H1 (cell line): ENCODE measurements at regions not wholly inside any gene's neighbourhood (a gene's known extent, or its start where the extent isn't known, plus 50 kb on each side); places are given as distances from the start of the nearest gene placed in this dataset.

Experiments used
- CTCF ChIA-PET: fragments of 300-600 bp; sonication (Branson Sonifier 250); formaldehyde crosslinking; loops from one replicate; lab custom pipeline; 2021; ENCODE audit not compliant: partially characterized antibody; lab: Charles Lee
- POLR2A ChIA-PET: fragments of 300-600 bp; sonication (Branson Sonifier 250); formaldehyde crosslinking; loops from one replicate; lab custom pipeline; 2021; ENCODE audit warnings: inconsistent platforms; ENCODE audit not compliant: partially characterized antibody; lab: Charles Lee
- DNase-seq, 2 experiments: peaks; one replicate each; pipeline versions ENCODE4 v3.0.0 to v3.0.0-alpha.2; 2010 to 2022; ENCODE audit warnings: low spot score in 2 of 2, low read depth in 1 of 2, mixed read lengths in 1 of 2
- FAIRE-seq: peaks from 2 replicates; lab custom pipeline; 2011; peaks lifted over from hg19 to GRCh38; lab: Jason Lieb, UNC
- H2AFZ ChIP-seq: 2 replicates; pipeline ENCODE4 v1.8.1; 2012; ENCODE audit warnings: low read length, inconsistent platforms
- H2AK5ac ChIP-seq: 2 replicates; pipeline ENCODE4 v1.6.1; 2013; ENCODE audit warnings: low read depth, low read length
- H2BK120ac ChIP-seq: replicated peaks from 2 replicates; pipeline ENCODE3; 2013; ENCODE audit warnings: low read depth, low read length, inconsistent platforms
- H2BK12ac ChIP-seq: 2 replicates; pipeline ENCODE4 v1.6.1; 2013; ENCODE audit warnings: low read depth, low read length
- H2BK15ac ChIP-seq: 2 replicates; pipeline ENCODE4 v1.6.1; 2013; ENCODE audit warnings: low read length
- H2BK20ac ChIP-seq: 2 replicates; pipeline ENCODE4 v1.6.1; 2013; ENCODE audit warnings: low read length
- H2BK5ac ChIP-seq: 2 replicates; pipeline ENCODE4 v1.6.1; 2013; ENCODE audit warnings: low read depth, low read length
- H3K14ac ChIP-seq: 2 replicates; pipeline ENCODE4 v1.6.1; 2013; ENCODE audit warnings: inconsistent platforms; ENCODE audit not compliant: insufficient read length
- H3K18ac ChIP-seq: 2 replicates; pipeline ENCODE4 v1.6.1; 2013; ENCODE audit warnings: low read length; ENCODE audit errors: extremely low read depth
- H3K23ac ChIP-seq: 2 replicates; pipeline ENCODE4 v1.6.1; 2013; ENCODE audit warnings: inconsistent platforms; ENCODE audit not compliant: insufficient read length
- H3K23me2 ChIP-seq: 2 replicates; pipeline ENCODE4 v1.6.1; 2013; ENCODE audit warnings: low read depth, low read length
- H3K27ac ChIP-seq: 2 replicates; pipeline ENCODE4 v1.6.1; 2011; ENCODE audit warnings: low read depth, low read length, inconsistent platforms
- H3K27me3 ChIP-seq, 4 experiments: replicated peaks in 1 of 4; 1 replicate in 1 of 4; 2 replicates in 3 of 4; pipeline versions ENCODE4 v1.6.1 to v1.8.1; 2011 to 2013; ENCODE audit warnings: low read length in 3 of 4, mild to moderate bottlenecking in 3 of 4, inconsistent platforms in 2 of 4, mixed read lengths in 2 of 4, moderate library complexity in 1 of 4; ENCODE audit not compliant: control insufficient read depth in 3 of 4, insufficient read depth in 3 of 4; ENCODE audit errors: extremely low read depth in 1 of 4
- H3K36me3 ChIP-seq, 4 experiments: 2 replicates each; pipeline versions ENCODE4 v1.6.1 to v1.8.1; 2011 to 2013; ENCODE audit warnings: mild to moderate bottlenecking in 4 of 4, low read length in 3 of 4, moderate library complexity in 2 of 4, control low read depth in 1 of 4, inconsistent platforms in 1 of 4; ENCODE audit not compliant: insufficient read depth in 4 of 4, control insufficient read depth in 2 of 4
- H3K4ac ChIP-seq: replicated peaks from 2 replicates; pipeline ENCODE3; 2013; ENCODE audit warnings: low read length, low read depth, mixed read lengths, inconsistent platforms; ENCODE audit not compliant: insufficient read length
- H3K4me1 ChIP-seq, 4 experiments: replicated peaks in 1 of 4; 1 replicate in 1 of 4; 2 replicates in 3 of 4; pipeline versions ENCODE4 v1.6.1 to v1.8.1; 2011 to 2013; ENCODE audit warnings: low read length in 3 of 4, inconsistent platforms in 2 of 4, mixed read lengths in 1 of 4; ENCODE audit not compliant: insufficient read depth in 4 of 4, control insufficient read depth in 3 of 4
- H3K4me2 ChIP-seq, 2 experiments: 2 replicates each; pipeline versions ENCODE4 v1.6.1 to v1.8.1; 2011 to 2013; ENCODE audit warnings: low read depth in 2 of 2, low read length in 2 of 2, control low read depth in 1 of 2, inconsistent platforms in 1 of 2, mild to moderate bottlenecking in 1 of 2; ENCODE audit not compliant: insufficient read depth in 1 of 2
- H3K4me3 ChIP-seq, 4 experiments: fragments of 200-600, 300-600 bp in 1 of 4; sonication (generic), shearing (Covaris generic), sonication (Bioruptor Twin) in 1 of 4; 2 replicates each; pipeline versions ENCODE4 v1.5.1 to v1.8.1; 2011 to 2016; ENCODE audit warnings: low read length in 4 of 4, low read depth in 3 of 4, control low read depth in 2 of 4, inconsistent platforms in 2 of 4, mild to moderate bottlenecking in 2 of 4, mixed read lengths in 1 of 4, moderate library complexity in 1 of 4; ENCODE audit not compliant: insufficient read depth in 2 of 4; ENCODE audit errors: extremely low read depth in 1 of 4
- H3K56ac ChIP-seq: replicated peaks from 2 replicates; pipeline ENCODE3; 2013; ENCODE audit warnings: low read depth, mild to moderate bottlenecking, mixed read lengths, low read length, inconsistent platforms; ENCODE audit not compliant: insufficient read length
- H3K79me1 ChIP-seq: 2 replicates; pipeline ENCODE4 v1.6.1; 2013; ENCODE audit warnings: low read depth, low read length, control low read depth
- H3K79me2 ChIP-seq, 2 experiments: 2 replicates each; pipeline versions ENCODE4 v1.6.1 to v1.8.1; 2012 to 2013; ENCODE audit warnings: low read length in 2 of 2, mild to moderate bottlenecking in 2 of 2, inconsistent platforms in 1 of 2; ENCODE audit not compliant: insufficient read depth in 2 of 2, control insufficient read depth in 1 of 2
- H3K9ac ChIP-seq, 4 experiments: replicated peaks in 1 of 4; 1 replicate in 1 of 4; 2 replicates in 3 of 4; pipeline versions ENCODE4 v1.6.1 to v1.8.1; 2011 to 2013; ENCODE audit warnings: low read depth in 3 of 4, low read length in 3 of 4, control low read depth in 2 of 4, mild to moderate bottlenecking in 2 of 4, moderate library complexity in 2 of 4, inconsistent platforms in 1 of 4; ENCODE audit errors: extremely low read depth in 1 of 4
- H3K9me3 ChIP-seq, 2 experiments: 2 replicates each; pipeline versions ENCODE4 v1.6.1 to v1.8.1; 2012 to 2013; ENCODE audit warnings: mild to moderate bottlenecking in 2 of 2, moderate library complexity in 2 of 2, control low read depth in 1 of 2, inconsistent platforms in 1 of 2, low read depth in 1 of 2, low read length in 1 of 2, mixed read lengths in 1 of 2; ENCODE audit not compliant: insufficient read depth in 2 of 2
- H4K20me1 ChIP-seq, 2 experiments: replicated peaks in 1 of 2; 2 replicates each; pipeline versions ENCODE3 to v1.8.1; 2011 to 2013; ENCODE audit warnings: inconsistent platforms in 2 of 2, low read length in 2 of 2, mild to moderate bottlenecking in 1 of 2; ENCODE audit not compliant: insufficient read depth in 2 of 2, control insufficient read depth in 1 of 2
- H4K5ac ChIP-seq: 2 replicates; pipeline ENCODE4 v1.6.1; 2013; ENCODE audit warnings: low read length, low read depth, mixed read lengths, inconsistent platforms; ENCODE audit not compliant: insufficient read length
- H4K8ac ChIP-seq: 2 replicates; pipeline ENCODE4 v1.8.0; 2013; ENCODE audit warnings: mild to moderate bottlenecking, moderate library complexity, low read length, inconsistent platforms; ENCODE audit not compliant: insufficient read depth; ENCODE audit errors: extremely low read depth
- H4K91ac ChIP-seq: replicated peaks from 2 replicates; pipeline ENCODE3; 2013; ENCODE audit warnings: low read length, mixed read lengths, inconsistent platforms; ENCODE audit not compliant: insufficient read length
- BCL11A ChIP-seq, 2 experiments: IDR thresholded peaks; one replicate each; pipeline ENCODE4 v1.6.1; 2011; ENCODE audit warnings: low read depth in 2 of 2, low read length in 2 of 2, mild to moderate bottlenecking in 2 of 2
- HDAC2 ChIP-seq, 2 experiments: fragments of 300-600 bp in 1 of 2; sonication (generic) in 1 of 2; IDR thresholded peaks; 2 replicates each; pipeline ENCODE4 v1.6.1; 2011 to 2012; ENCODE audit warnings: low read depth in 2 of 2, low read length in 2 of 2, mild to moderate bottlenecking in 2 of 2, moderate library complexity in 2 of 2, borderline replicate concordance in 1 of 2, inconsistent platforms in 1 of 2
- KDM5A ChIP-seq: fragments of 200-600 bp; IDR thresholded peaks from 2 replicates; pipeline ENCODE4 v1.7.1; 2012; ENCODE audit warnings: mild to moderate bottlenecking, low read length, inconsistent platforms, mixed read lengths
- MAFK ChIP-seq: IDR thresholded peaks from 2 replicates; pipeline ENCODE4 v1.6.1; 2012; ENCODE audit warnings: low read depth, mild to moderate bottlenecking, improper control_type of control experiment, low read length
- NRF1 ChIP-seq: IDR thresholded peaks from 2 replicates; pipeline ENCODE4 v1.6.1; 2011; ENCODE audit warnings: mild to moderate bottlenecking, low read depth, low read length, improper control_type of control experiment
- POU5F1 ChIP-seq: IDR thresholded peaks from 2 replicates; pipeline ENCODE4 v1.6.1; 2011; ENCODE audit warnings: low read depth, mild to moderate bottlenecking, low read length, moderate library complexity
- SP1 ChIP-seq: IDR thresholded peaks from 2 replicates; pipeline ENCODE4 v1.6.1; 2011; ENCODE audit warnings: low read depth, low read length
- SUZ12 ChIP-seq: fragments of 200-600 bp; sonication (generic); IDR thresholded peaks from 2 replicates; pipeline ENCODE4 v1.6.1; 2012; ENCODE audit warnings: mild to moderate bottlenecking, inconsistent platforms, low read length, moderate library complexity, mixed read lengths
- WGBS, 2 experiments: shearing (Covaris generic) in 1 of 2; methylation state at CpG; one replicate each; pipeline versions ENCODE4 v1.1.6 to v1.1.7; 2013 to 2015; ENCODE audit warnings: low lambda C conversion rate in 2 of 2, mixed read lengths in 2 of 2, inconsistent platforms in 1 of 2, low coverage in 1 of 2, missing lambda C conversion rate in 1 of 2; ENCODE audit not compliant: insufficient replicate concordance in 2 of 2, insufficient coverage in 1 of 2, insufficient read length in 1 of 2; ENCODE audit errors: extremely low coverage in 1 of 2, missing lambda C conversion rate in 1 of 2; 5-methylcytosine and 5-hydroxymethylcytosine counted together

DNA sequence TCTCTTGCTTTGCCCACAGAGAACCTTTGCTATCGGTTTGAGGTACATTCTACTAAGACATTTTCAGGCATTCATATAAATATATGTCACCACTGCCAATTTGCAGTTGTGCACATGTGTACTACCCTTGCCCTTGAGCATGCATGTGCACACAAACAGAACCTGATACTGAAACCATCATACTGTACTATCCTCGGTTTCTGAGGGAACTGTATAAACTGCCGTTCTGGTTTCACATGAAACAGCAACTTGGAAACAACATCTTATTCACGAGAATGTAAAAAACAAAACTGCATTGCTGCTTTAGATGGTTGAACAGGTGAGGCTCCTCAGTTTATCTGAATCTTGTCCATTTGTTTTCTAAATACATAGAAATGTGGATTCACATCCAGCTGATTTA, 151.2 kb upstream of the TMEM170B start:
- Histone ChIP-seq H2BK20ac (no peak overlapping the region), H3K4ac (no peak overlapping the region), H2AFZ (no peak overlapping the region), H3K27ac (no peak overlapping the region), H3K4me1 (no peaks in the 10 kb centered on the region), H3K18ac (no peak overlapping the region), H3K23ac (no peak overlapping the region), H3K27me3 (no peaks in the 10 kb centered on the region), H4K91ac (no peak overlapping the region), H2AK5ac (no peak overlapping the region), H3K36me3 (no peaks in the 10 kb centered on the region), H4K20me1 (no peaks in the 10 kb centered on the region), H3K56ac (no peak overlapping the region), H3K4me3 (no peak overlapping the region), H3K9me3 (no peaks in the 10 kb centered on the region), H3K9ac (no peak overlapping the region), H3K23me2 (no peaks in the 10 kb centered on the region; the same call in none of the 2 replicates), H3K79me1 (no peaks in the 10 kb centered on the region), H3K79me2 (no peaks in the 10 kb centered on the region), H2BK120ac (no peak overlapping the region), H3K14ac (no peak overlapping the region), H2BK15ac (no peak overlapping the region), H4K8ac (no peak overlapping the region), H2BK12ac (no peak overlapping the region), H2BK5ac (no peak overlapping the region), H3K4me2 (no peak overlapping the region), H4K5ac (no peak overlapping the region)
- POLR2A ChIA-PET = no interaction called here
- no peak for DNase-seq
- TF ChIP-seq KDM5A (no peak), HDAC2 (IDR thresholded peaks at IDR 0.05; ENCODE audit: borderline replicate concordance in 1 of 2, low read depth in 2 of 2, low read length in 2 of 2) (no peak), SUZ12 (no peak), MAFK (no peak), SP1 (no peak), NRF1 (no peak), POU5F1 (no peak), BCL11A (IDR thresholded peaks at IDR 0.05; ENCODE audit: low read depth in 2 of 2, low read length in 2 of 2) (no peak)
- FAIRE-seq = no peak
- CTCF ChIA-PET = interaction anchor here (2.0 kb wide), 1 partner anchor 109 kb away, joined by 6 read pairs; no protein-coding TSS in a partner anchor
- WGBS, 2 experiments = 91% methylated on average over 4 of the region's 4 CpGs; no CpG with 5 or more reads in 1 of the 2 experiments
